ENCODE measurements at regions not wholly inside any gene's neighbourhood (a gene's known extent, or its start where the extent isn't known, plus 50 kb on each side); places are given as distances from the start of the nearest gene placed in this dataset.
"Not testable (repeated sequence)": the region's sequence is repeated elsewhere in the genome, so short reads cannot be mapped to it uniquely, and the experiment has no call there.

- no peak for ATAC-seq
- TF ChIP-seq OSR1 (CRISPR knock-in tag; IDR thresholded peaks at IDR 0.05) (no peak), ZNF70 (CRISPR knock-in tag; IDR thresholded peaks at IDR 0.05) (no peak), PPARA (CRISPR knock-in tag; IDR thresholded peaks at IDR 0.05; ENCODE audit: borderline replicate concordance) (no peak), RARB (CRISPR knock-in tag; IDR thresholded peaks at IDR 0.05) (no peak), ESRRG (CRISPR knock-in tag; IDR thresholded peaks at IDR 0.05) (no peak), TSHZ2 (CRISPR knock-in tag; IDR thresholded peaks at IDR 0.05) (no peak), PATZ1 (CRISPR knock-in tag; IDR thresholded peaks at IDR 0.05; ENCODE audit: borderline replicate concordance) (no peak), ZC3H10 (CRISPR knock-in tag; IDR thresholded peaks at IDR 0.05) (no peak), ZFP3 (CRISPR knock-in tag; IDR thresholded peaks at IDR 0.05) (no peak), CREB5 (CRISPR knock-in tag; IDR thresholded peaks at IDR 0.05; ENCODE audit: low read depth) (no peak), TOX (CRISPR knock-in tag; IDR thresholded peaks at IDR 0.05; ENCODE audit: borderline replicate concordance) (no peak), ARNTL (CRISPR knock-in tag; IDR thresholded peaks at IDR 0.05; ENCODE audit: borderline replicate concordance, low read depth) (no peak), TCF4 (CRISPR knock-in tag; IDR thresholded peaks at IDR 0.05; ENCODE audit: borderline replicate concordance) (no peak)
Observed at GRCh38 chr9:75359638-75360037, 271.3 kb downstream of the OSTF1 start.

GRCh38 chr9:75360252-75360651 is 271.9 kb downstream of the OSTF1 start:
- no peak for ATAC-seq

GRCh38 chr9:75362446-75362845 is 274.1 kb downstream of the OSTF1 start:
- not testable (repeated sequence) for ATAC-seq

More at GRCh38 chr9:75360252-75360651, 271.9 kb downstream of the OSTF1 start:
- TF ChIP-seq CSDC2 (CRISPR knock-in tag; IDR thresholded peaks at IDR 0.05): no peak
- no peak for TF ChIP-seq CSRNP3 (CRISPR knock-in tag; IDR thresholded peaks at IDR 0.05)
- TF ChIP-seq ARNTL (CRISPR knock-in tag; IDR thresholded peaks at IDR 0.05; ENCODE audit: borderline replicate concordance, low read depth): no peak
- TF ChIP-seq ZNF8 (CRISPR knock-in tag; IDR thresholded peaks at IDR 0.05): no peak
- TF ChIP-seq POU6F1 (CRISPR knock-in tag; IDR thresholded peaks at IDR 0.05; ENCODE audit: borderline replicate concordance, low read depth): no peak
- TF ChIP-seq GLIS3 (CRISPR knock-in tag; IDR thresholded peaks at IDR 0.05): no peak
- TF ChIP-seq ZFP3 (CRISPR knock-in tag; IDR thresholded peaks at IDR 0.05): no peak
- TF ChIP-seq TOX (CRISPR knock-in tag; IDR thresholded peaks at IDR 0.05; ENCODE audit: borderline replicate concordance): no peak
- no peak for TF ChIP-seq ESRRG (CRISPR knock-in tag; IDR thresholded peaks at IDR 0.05)
- no peak for TF ChIP-seq PPARA (CRISPR knock-in tag; IDR thresholded peaks at IDR 0.05; ENCODE audit: borderline replicate concordance)
- TF ChIP-seq SNAI2 (CRISPR knock-in tag; IDR thresholded peaks at IDR 0.05): no peak
- no peak for TF ChIP-seq ZNF565 (CRISPR knock-in tag; conservative IDR thresholded peaks at IDR 0.05; ENCODE audit: low read depth)
- no peak for TF ChIP-seq TSHZ2 (CRISPR knock-in tag; IDR thresholded peaks at IDR 0.05)
- no peak for TF ChIP-seq TCF4 (CRISPR knock-in tag; IDR thresholded peaks at IDR 0.05; ENCODE audit: borderline replicate concordance)

Data from SK-N-SH treated with all-trans-retinoic acid at 6 μM for 48 hours (cell line).